Liver (tissue), 8 donors: ENCODE measurements at regions not wholly inside any gene's neighbourhood (a gene's known extent, or its start where the extent isn't known, plus 50 kb on each side); places are given as distances from the start of the nearest gene placed in this dataset.

Source experiments
- DNase-seq: peaks from one replicate; pipeline ENCODE4 v3.0.0-alpha.2; 2017; ENCODE audit warnings: low spot score
- H3K27ac ChIP-seq, 2 donors: one replicate each; pipeline ENCODE4 v1.7.0; 2013; ENCODE audit warnings: inconsistent platforms in 2 of 2, low read length in 2 of 2, control low read depth in 1 of 2, low read depth in 1 of 2, mild to moderate bottlenecking in 1 of 2
- H3K27me3 ChIP-seq, 4 donors: one replicate each; pipeline versions ENCODE4 v1.6.1 to v1.7.0; 2013; ENCODE audit warnings: low read length in 3 of 4, inconsistent platforms in 1 of 4, mild to moderate bottlenecking in 1 of 4, moderate library complexity in 1 of 4; ENCODE audit not compliant: control insufficient read depth in 4 of 4, insufficient read depth in 4 of 4
- H3K36me3 ChIP-seq, 4 donors: one replicate each; pipeline versions ENCODE4 v1.6.1 to v1.7.0; 2013; ENCODE audit warnings: low read length in 3 of 4, mild to moderate bottlenecking in 3 of 4, low read depth in 1 of 4, moderate library complexity in 1 of 4; ENCODE audit not compliant: control insufficient read depth in 4 of 4, insufficient read depth in 3 of 4
- H3K4me1 ChIP-seq, 4 donors: one replicate each; pipeline versions ENCODE4 v1.6.1 to v1.7.0; 2013; ENCODE audit warnings: low read length in 3 of 4, mild to moderate bottlenecking in 3 of 4, moderate library complexity in 1 of 4; ENCODE audit not compliant: control insufficient read depth in 4 of 4, insufficient read depth in 4 of 4
- H3K4me3 ChIP-seq, 3 donors: one replicate each; pipeline versions ENCODE4 v1.6.1 to v1.7.0; 2013; ENCODE audit warnings: low read length in 3 of 3, control low read depth in 1 of 3, low read depth in 1 of 3, mild to moderate bottlenecking in 1 of 3
- H3K9ac ChIP-seq, 2 donors: one replicate each; pipeline ENCODE4 v1.7.0; 2013; ENCODE audit warnings: low read length in 2 of 2, mild to moderate bottlenecking in 2 of 2, moderate library complexity in 2 of 2, control low read depth in 1 of 2, low read depth in 1 of 2
- H3K9me3 ChIP-seq, 4 donors: one replicate each; pipeline versions ENCODE4 v1.6.1 to v1.7.0; 2013; ENCODE audit warnings: low read length in 3 of 4; ENCODE audit not compliant: control insufficient read depth in 4 of 4
- EGR1 ChIP-seq, 2 donors: IDR thresholded peaks; 2 replicates each; pipeline ENCODE4 v1.6.1; 2016 to 2018; ENCODE audit warnings: antibody characterized with exemption in 2 of 2, low read depth in 2 of 2
- FOXA1 ChIP-seq: IDR thresholded peaks from 2 replicates; pipeline ENCODE4 v1.6.1; 2016; ENCODE audit warnings: antibody characterized with exemption
- FOXA2 ChIP-seq: IDR thresholded peaks from 2 replicates; pipeline ENCODE4 v1.6.1; 2016; ENCODE audit warnings: antibody characterized with exemption
- GABPA ChIP-seq, 2 donors: IDR thresholded peaks in 1 of 2; conservative IDR thresholded peaks in 1 of 2; 2 replicates each; pipeline ENCODE4 v1.6.1; 2016; ENCODE audit warnings: antibody characterized with exemption in 2 of 2, mild to moderate bottlenecking in 1 of 2, moderate library complexity in 1 of 2
- HNF4A ChIP-seq, 2 donors: conservative IDR thresholded peaks; 2 replicates each; pipeline ENCODE4 v1.6.1; 2016; ENCODE audit warnings: antibody characterized with exemption in 2 of 2, mild to moderate bottlenecking in 2 of 2
- HNF4G ChIP-seq: IDR thresholded peaks from 2 replicates; pipeline ENCODE4 v1.6.1; 2016; ENCODE audit warnings: antibody characterized with exemption
- JUND ChIP-seq, 2 donors: IDR thresholded peaks; 2 replicates each; pipeline ENCODE4 v1.6.1; 2016; ENCODE audit warnings: antibody characterized with exemption in 2 of 2
- NR2F2 ChIP-seq: IDR thresholded peaks from 2 replicates; pipeline ENCODE4 v1.6.1; 2016; ENCODE audit warnings: antibody characterized with exemption
- RAD21 ChIP-seq, 2 donors: IDR thresholded peaks; 2 replicates each; pipeline ENCODE4 v1.6.1; 2016; ENCODE audit warnings: antibody characterized with exemption in 2 of 2, mild to moderate bottlenecking in 2 of 2
- RXRA ChIP-seq, 2 donors: IDR thresholded peaks; 2 replicates each; pipeline ENCODE4 v1.6.1; 2017 to 2018; ENCODE audit warnings: antibody characterized with exemption in 2 of 2, mild to moderate bottlenecking in 1 of 2
- SP1 ChIP-seq: IDR thresholded peaks from 2 replicates; pipeline ENCODE4 v1.6.1; 2018; ENCODE audit warnings: antibody characterized with exemption, mild to moderate bottlenecking
- TAF1 ChIP-seq: conservative IDR thresholded peaks from 2 replicates; pipeline ENCODE4 v1.6.1; 2016; ENCODE audit warnings: antibody characterized with exemption, mild to moderate bottlenecking
- YY1 ChIP-seq: IDR thresholded peaks from 2 replicates; pipeline ENCODE4 v1.6.1; 2016; ENCODE audit warnings: antibody characterized with exemption, mild to moderate bottlenecking
- WGBS: extraction: QIAGEN DNeasy Blood & Tissue Kit; methylation state at CpG from one replicate; pipeline ENCODE4 v1.1.7; 2013; 5-methylcytosine and 5-hydroxymethylcytosine counted together
- TF ChIP-seq, protein P1 (sequence below): IDR thresholded peaks from 2 replicates; pipeline ENCODE4 v1.6.1; 2016; ENCODE audit warnings: antibody characterized with exemption, mild to moderate bottlenecking
- TF ChIP-seq, protein P2 (sequence below): IDR thresholded peaks from 2 replicates; pipeline ENCODE4 v1.6.1; 2016; ENCODE audit warnings: antibody characterized with exemption
- TF ChIP-seq, protein P3 (sequence below): IDR thresholded peaks from 2 replicates; pipeline ENCODE4 v1.6.1; 2016; ENCODE audit warnings: antibody characterized with exemption
- TF ChIP-seq, protein P4 (sequence below): fragments of 150-350 bp; IDR thresholded peaks from 2 replicates; pipeline ENCODE4 v1.5.1; 2017; ENCODE audit warnings: improper control_type of control experiment, low read depth, low read length; ENCODE audit not compliant: missing input control
- TF ChIP-seq, protein P5 (sequence below): IDR thresholded peaks from 2 replicates; pipeline ENCODE4 v1.6.1; 2016; ENCODE audit warnings: antibody characterized with exemption
- donor health status: healthy.
- donor health status: healthy.
- donor health status: healthy.
- donor health status: healthy.
- donor health status: healthy.

DNA sequence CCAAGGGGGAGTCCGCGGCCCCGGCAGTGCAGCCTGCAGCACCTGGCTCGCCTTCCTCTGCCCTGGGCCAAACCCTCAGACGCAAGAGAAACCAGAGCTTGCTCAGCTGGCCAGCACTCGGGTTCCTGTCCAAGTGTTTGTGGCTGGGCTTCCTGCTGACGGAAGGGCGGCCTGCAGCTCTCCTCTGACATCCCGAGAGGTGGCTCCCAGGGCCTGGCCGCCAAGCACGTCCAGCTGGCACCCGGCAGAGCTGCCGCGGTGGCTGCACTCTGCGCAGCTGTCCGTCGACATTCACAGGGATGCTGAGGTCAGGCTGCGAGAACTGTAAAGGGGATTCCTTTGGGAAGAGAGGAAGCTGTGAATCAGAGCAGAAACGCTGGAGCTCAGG lies 85.6 kb downstream of the CPN2 start:
- Histone ChIP-seq H3K4me1 (peaks cover 11 to 52% (median 33%) of the 10 kb centered on the region in 4 donors), H3K9ac (no peak overlapping the region), H3K4me3 (no peak overlapping the region), H3K27me3 (no peaks in the 10 kb centered on the region), H3K27ac (peak overlapping the region; percentile 55 to 58), H3K9me3 (no peaks in the 10 kb centered on the region), H3K36me3 (no peaks in the 10 kb centered on the region)
- DNase-seq: no peak
- WGBS: 17% methylated on average over 19 of the region's 19 CpGs
- TF ChIP-seq FOXA1: peak; percentile 57
- peak in 1 of 2 donors; percentile 64 for TF ChIP-seq GABPA (IDR thresholded peaks at IDR 0.05 in 1 of 2, conservative IDR thresholded peaks at IDR 0.05 in 1 of 2)
- TF ChIP-seq, protein P1, sequence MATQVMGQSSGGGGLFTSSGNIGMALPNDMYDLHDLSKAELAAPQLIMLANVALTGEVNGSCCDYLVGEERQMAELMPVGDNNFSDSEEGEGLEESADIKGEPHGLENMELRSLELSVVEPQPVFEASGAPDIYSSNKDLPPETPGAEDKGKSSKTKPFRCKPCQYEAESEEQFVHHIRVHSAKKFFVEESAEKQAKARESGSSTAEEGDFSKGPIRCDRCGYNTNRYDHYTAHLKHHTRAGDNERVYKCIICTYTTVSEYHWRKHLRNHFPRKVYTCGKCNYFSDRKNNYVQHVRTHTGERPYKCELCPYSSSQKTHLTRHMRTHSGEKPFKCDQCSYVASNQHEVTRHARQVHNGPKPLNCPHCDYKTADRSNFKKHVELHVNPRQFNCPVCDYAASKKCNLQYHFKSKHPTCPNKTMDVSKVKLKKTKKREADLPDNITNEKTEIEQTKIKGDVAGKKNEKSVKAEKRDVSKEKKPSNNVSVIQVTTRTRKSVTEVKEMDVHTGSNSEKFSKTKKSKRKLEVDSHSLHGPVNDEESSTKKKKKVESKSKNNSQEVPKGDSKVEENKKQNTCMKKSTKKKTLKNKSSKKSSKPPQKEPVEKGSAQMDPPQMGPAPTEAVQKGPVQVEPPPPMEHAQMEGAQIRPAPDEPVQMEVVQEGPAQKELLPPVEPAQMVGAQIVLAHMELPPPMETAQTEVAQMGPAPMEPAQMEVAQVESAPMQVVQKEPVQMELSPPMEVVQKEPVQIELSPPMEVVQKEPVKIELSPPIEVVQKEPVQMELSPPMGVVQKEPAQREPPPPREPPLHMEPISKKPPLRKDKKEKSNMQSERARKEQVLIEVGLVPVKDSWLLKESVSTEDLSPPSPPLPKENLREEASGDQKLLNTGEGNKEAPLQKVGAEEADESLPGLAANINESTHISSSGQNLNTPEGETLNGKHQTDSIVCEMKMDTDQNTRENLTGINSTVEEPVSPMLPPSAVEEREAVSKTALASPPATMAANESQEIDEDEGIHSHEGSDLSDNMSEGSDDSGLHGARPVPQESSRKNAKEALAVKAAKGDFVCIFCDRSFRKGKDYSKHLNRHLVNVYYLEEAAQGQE: peak; percentile 75
- peak; percentile 93 for TF ChIP-seq NR2F2
- TF ChIP-seq EGR1 (IDR thresholded peaks at IDR 0.05; ENCODE audit: low read depth in 2 of 2): peak in 1 of 2 donors; percentile 55
- TF ChIP-seq, protein P2, sequence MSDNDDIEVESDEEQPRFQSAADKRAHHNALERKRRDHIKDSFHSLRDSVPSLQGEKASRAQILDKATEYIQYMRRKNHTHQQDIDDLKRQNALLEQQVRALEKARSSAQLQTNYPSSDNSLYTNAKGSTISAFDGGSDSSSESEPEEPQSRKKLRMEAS: no peak
- TF ChIP-seq YY1: peak; percentile 72
- TF ChIP-seq RXRA (IDR thresholded peaks at IDR 0.05): peak in 1 of 2 donors; percentile 79
- TF ChIP-seq, protein P3, sequence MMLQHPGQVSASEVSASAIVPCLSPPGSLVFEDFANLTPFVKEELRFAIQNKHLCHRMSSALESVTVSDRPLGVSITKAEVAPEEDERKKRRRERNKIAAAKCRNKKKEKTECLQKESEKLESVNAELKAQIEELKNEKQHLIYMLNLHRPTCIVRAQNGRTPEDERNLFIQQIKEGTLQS: no peak
- TF ChIP-seq HNF4G: no peak
- TF ChIP-seq JUND (IDR thresholded peaks at IDR 0.05): peak in 1 of 2 donors; percentile 47
- TF ChIP-seq SP1: peak; percentile 53
- TF ChIP-seq RAD21 (IDR thresholded peaks at IDR 0.05): peak; percentile 48 to 61
- TF ChIP-seq FOXA2: no peak
- peak in 1 of 2 donors; percentile 57 for TF ChIP-seq HNF4A (conservative IDR thresholded peaks at IDR 0.05)
- TF ChIP-seq TAF1: no peak
- TF ChIP-seq, protein P4, sequence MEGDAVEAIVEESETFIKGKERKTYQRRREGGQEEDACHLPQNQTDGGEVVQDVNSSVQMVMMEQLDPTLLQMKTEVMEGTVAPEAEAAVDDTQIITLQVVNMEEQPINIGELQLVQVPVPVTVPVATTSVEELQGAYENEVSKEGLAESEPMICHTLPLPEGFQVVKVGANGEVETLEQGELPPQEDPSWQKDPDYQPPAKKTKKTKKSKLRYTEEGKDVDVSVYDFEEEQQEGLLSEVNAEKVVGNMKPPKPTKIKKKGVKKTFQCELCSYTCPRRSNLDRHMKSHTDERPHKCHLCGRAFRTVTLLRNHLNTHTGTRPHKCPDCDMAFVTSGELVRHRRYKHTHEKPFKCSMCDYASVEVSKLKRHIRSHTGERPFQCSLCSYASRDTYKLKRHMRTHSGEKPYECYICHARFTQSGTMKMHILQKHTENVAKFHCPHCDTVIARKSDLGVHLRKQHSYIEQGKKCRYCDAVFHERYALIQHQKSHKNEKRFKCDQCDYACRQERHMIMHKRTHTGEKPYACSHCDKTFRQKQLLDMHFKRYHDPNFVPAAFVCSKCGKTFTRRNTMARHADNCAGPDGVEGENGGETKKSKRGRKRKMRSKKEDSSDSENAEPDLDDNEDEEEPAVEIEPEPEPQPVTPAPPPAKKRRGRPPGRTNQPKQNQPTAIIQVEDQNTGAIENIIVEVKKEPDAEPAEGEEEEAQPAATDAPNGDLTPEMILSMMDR: no peak
- TF ChIP-seq, protein P5, sequence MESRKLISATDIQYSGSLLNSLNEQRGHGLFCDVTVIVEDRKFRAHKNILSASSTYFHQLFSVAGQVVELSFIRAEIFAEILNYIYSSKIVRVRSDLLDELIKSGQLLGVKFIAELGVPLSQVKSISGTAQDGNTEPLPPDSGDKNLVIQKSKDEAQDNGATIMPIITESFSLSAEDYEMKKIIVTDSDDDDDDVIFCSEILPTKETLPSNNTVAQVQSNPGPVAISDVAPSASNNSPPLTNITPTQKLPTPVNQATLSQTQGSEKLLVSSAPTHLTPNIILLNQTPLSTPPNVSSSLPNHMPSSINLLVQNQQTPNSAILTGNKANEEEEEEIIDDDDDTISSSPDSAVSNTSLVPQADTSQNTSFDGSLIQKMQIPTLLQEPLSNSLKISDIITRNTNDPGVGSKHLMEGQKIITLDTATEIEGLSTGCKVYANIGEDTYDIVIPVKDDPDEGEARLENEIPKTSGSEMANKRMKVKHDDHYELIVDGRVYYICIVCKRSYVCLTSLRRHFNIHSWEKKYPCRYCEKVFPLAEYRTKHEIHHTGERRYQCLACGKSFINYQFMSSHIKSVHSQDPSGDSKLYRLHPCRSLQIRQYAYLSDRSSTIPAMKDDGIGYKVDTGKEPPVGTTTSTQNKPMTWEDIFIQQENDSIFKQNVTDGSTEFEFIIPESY: no peak
